K562 (cell line): ENCODE measurements at regions not wholly inside any gene's neighbourhood (a gene's known extent, or its start where the extent isn't known, plus 50 kb on each side); places are given as distances from the start of the nearest gene placed in this dataset.

Experiments used
- BMI1 ChIP-seq: fragments of 150-350 bp; IDR thresholded peaks from 2 replicates; pipeline ENCODE4 v1.6.1; 2014; ENCODE audit warnings: low read length
- CBX5 ChIP-seq: IDR thresholded peaks from 2 replicates; pipeline ENCODE4 v1.6.1; 2014; ENCODE audit warnings: low read depth, borderline replicate concordance
- EP300 ChIP-seq: IDR thresholded peaks from 2 replicates; pipeline ENCODE4 v1.6.1; 2012; ENCODE audit warnings: low read length, improper control_type of control experiment
- EZH2 ChIP-seq: IDR thresholded peaks from 2 replicates; pipeline ENCODE4 v1.6.1; 2012; ENCODE audit warnings: low read depth, mild to moderate bottlenecking, inconsistent platforms, low read length, borderline replicate concordance
- FOXJ3 ChIP-seq: sonication (generic); formaldehyde crosslinking; IDR thresholded peaks from 2 replicates; pipeline ENCODE4 v1.4.0; 2020; ENCODE audit warnings: mild to moderate bottlenecking, missing genetic modification reagents
- HLTF ChIP-seq: fragments of 450-650 bp; IDR thresholded peaks from 2 replicates; pipeline ENCODE4 v1.6.1; 2016
- HOMEZ ChIP-seq: fragments of 250-450 bp; sonication (Bioruptor Pico); IDR thresholded peaks from 2 replicates; pipeline ENCODE4 v1.4.0; 2020; ENCODE audit warnings: mild to moderate bottlenecking, moderate library complexity
- SREBF1 ChIP-seq: fragments of 150-350 bp; IDR thresholded peaks from 2 replicates; pipeline ENCODE4 v1.6.1; 2014; ENCODE audit warnings: antibody characterized with exemption, low read depth, low read length, borderline replicate concordance
- SRF ChIP-seq, 2 experiments: fragments of 250-450, 450-650 bp in 1 of 2; sonication (Bioruptor Pico) in 1 of 2; sonication (generic) in 1 of 2; formaldehyde crosslinking; IDR thresholded peaks; 2 replicates each; pipeline versions ENCODE4 v1.5.0 to v1.5.1; 2020 to 2022; ENCODE audit warnings: mild to moderate bottlenecking in 1 of 2, missing genetic modification reagents in 1 of 2
- TARDBP ChIP-seq: fragments of 450-650 bp; IDR thresholded peaks from 2 replicates; pipeline ENCODE4 v1.6.1; 2016
- TCF7 ChIP-seq: sonication (generic); IDR thresholded peaks from 2 replicates; pipeline ENCODE4 v1.6.1; 2016; ENCODE audit warnings: antibody characterized with exemption, borderline replicate concordance
- ZBTB33 ChIP-seq: sonication (generic); formaldehyde crosslinking; IDR thresholded peaks from 2 replicates; pipeline ENCODE4 v1.8.1; 2023; ENCODE audit warnings: mild to moderate bottlenecking, missing genetic modification reagents
- ZNF274 ChIP-seq: IDR thresholded peaks from 2 replicates; pipeline ENCODE4 v1.6.1; 2011; ENCODE audit warnings: low read depth, mild to moderate bottlenecking, low read length, moderate library complexity, borderline replicate concordance

DNA sequence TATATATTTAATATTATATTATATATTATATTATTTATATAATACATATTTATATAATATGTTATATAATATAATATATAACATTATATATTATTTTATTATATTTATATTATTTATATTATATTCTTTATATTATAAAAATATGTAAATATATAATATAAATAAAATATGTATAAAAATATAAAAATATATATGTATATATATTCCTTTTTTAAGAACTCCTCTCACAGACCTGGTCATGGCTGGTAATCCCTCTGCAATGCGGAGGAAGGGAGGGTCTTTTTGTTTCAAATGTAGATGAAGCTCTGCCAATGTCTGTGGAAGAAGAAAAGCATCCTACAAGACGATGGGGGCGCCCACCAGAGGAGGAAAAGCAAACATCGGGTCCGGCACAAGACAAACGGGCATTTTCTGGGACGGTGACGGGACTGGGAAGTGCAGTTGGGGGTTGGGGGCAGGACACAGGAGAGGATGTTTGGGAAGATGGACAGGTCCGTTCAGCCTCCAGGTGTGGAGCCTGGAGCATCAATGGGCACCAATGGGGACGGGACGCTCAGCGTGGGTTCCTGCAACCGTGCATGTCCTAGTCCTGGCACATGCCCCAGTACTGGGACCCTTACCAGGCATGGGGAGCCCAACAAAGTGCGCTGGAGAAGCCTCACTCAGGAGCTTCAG is 194.0 kb downstream of the IRX1 start:
- TF ChIP-seq ZNF274 (no peak), EP300 (no peak), TARDBP (no peak), SRF (CRISPR knock-in tag; IDR thresholded peaks at IDR 0.05) (no peak), SREBF1 (no peak), TCF7 (no peak), HLTF (no peak), FOXJ3 (CRISPR knock-in tag) (no peak), CBX5 (no peak), HOMEZ (CRISPR knock-in tag) (no peak), EZH2 (no peak), BMI1 (no peak), ZBTB33 (CRISPR knock-in tag) (no peak)
